ENCODE measurements at regions not wholly inside any gene's neighbourhood (a gene's known extent, or its start where the extent isn't known, plus 50 kb on each side); places are given as distances from the start of the nearest gene placed in this dataset.

- TF ChIP-seq CTCF (IDR thresholded peaks at IDR 0.05) = no peak
- TF ChIP-seq POLR2A (IDR thresholded peaks at IDR 0.05) = no peak
These were observed 332.0 kb upstream of the PBX1 start for GRCh38 chr1:164226977-164227376.

All from Peyer's patch (tissue), 4 donors.